HG02973 (cell line): ENCODE measurements at regions not wholly inside any gene's neighbourhood (a gene's known extent, or its start where the extent isn't known, plus 50 kb on each side); places are given as distances from the start of the nearest gene placed in this dataset.
"Not testable (repeated sequence)": the region's sequence is repeated elsewhere in the genome, so short reads cannot be mapped to it uniquely, and the experiment has no call there.

Experiments
- ATAC-seq: cut with Tn5 transposase; IDR thresholded peaks from one replicate; pipeline ENCODE4 v1.9.1; 2021; ENCODE audit warnings: moderate library complexity; ENCODE audit not compliant: unreplicated experiment

- no peak for ATAC-seq
Measured at GRCh38 chr2:210730672-210731071, 174.3 kb downstream of the CPS1 start.

DNA sequence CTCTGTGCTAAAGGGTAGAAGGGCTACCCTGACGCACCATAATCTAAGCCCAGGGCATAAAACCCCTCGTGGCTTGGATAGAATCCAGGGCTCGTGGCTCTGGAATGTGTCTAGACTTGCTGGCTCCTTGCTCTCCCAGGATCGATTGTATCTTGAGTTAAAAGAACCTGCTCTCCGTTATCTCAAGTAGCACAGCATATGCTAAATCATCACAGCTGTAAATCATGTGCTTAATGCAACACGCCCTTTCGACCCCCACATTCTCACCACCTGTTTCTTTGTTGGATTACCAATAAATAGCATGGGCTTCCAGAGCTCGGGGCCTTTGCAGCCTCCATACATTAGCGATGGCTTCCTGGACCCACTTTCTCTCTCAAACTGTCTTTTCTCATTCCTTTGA, 190.4 kb downstream of the CPS1 start:
- ATAC-seq = not testable (repeated sequence)

DNA sequence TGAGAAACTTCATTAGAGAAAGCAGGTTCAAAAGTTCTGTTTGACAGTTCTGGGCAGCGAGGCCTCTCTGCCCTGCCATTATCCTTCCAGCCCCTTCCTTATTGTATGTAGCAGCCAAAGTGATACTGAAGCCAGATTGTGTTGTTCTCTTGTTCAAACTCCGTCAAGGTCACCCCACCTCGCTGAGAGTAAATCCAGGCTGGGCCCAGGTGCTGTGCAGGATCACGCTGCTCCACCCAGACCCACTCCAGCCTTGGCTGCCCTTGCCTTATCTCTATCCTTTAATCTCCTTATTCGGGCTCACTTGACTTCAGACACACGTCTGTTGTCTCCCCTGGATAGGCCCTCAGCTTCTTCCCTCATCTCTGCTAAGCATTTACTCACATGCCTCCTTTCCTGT, 196.1 kb downstream of the CPS1 start:
- no peak for ATAC-seq

DNA sequence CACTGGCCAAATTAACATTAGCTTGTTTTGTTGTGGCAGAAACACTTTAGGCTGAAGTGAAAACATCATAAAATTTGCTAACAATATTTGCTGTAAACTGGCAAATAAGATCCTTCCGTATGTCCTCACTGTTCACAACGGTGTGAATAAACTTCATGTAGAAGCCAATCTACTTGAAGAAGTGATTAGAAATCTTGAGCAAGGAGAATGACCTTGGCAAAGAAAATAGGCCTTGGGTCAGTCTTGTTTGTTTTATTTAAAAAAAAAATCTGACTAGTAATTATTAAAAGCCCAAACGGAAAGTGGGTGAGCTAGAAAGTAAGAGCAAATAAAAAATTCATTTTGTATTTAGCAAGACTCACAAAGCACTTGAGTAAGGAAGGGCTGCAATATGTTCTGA, 197.0 kb downstream of the CPS1 start:
- ATAC-seq = no peak

DNA sequence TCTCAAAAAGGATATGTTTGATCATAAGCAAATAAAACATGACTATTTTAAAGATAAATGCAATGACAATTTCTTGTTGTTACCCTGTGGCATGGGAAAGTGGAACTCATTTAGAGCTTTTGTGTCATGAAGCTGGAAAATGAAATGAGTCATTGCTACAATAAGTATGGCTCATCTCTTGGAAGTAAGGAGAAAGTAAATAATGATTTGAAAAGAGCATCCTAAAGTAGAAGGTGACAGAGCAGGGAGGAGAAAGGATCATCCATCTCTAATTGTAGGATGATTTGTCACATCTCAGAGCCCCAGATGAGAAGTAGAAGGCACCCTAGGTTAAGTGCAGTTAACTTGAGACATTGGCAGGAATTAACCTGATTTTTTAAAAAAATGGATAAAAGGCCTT, 200.5 kb downstream of the CPS1 start:
- ATAC-seq = no peak

GRCh38 chr2:210762604-210763588, 206.5 kb downstream of the CPS1 start:
- ATAC-seq = no peak

DNA sequence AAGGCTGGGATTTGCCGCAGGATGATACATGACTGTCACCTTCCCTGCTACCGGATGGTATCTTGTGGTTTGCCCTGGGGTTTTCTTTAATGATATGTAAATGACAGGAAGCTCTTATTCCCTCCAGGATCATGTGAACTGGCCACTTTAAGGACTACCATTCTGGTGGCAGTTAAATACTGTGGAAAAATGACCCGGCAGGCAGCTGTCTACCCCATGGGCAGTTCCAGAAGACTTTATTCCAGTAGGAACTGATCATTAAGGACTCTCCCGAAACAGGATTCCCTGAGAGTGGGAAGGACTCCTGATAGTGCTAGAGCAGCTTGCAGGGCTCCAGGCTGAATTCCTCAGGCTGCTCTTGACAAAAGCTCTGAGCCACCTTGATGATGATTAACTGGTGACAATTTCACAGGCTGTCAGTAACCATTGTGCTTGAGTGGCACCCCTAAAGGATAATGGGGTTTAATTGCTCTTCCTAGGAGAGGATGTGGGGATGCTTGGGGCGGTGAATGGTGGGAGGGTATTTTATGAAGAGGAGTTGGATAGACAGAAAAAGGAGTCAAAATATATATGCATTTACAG, 212.0 kb downstream of the CPS1 start:
- ATAC-seq = no peak

GRCh38 chr2:210776756-210777155, 220.4 kb downstream of the CPS1 start:
- no peak for ATAC-seq

- ATAC-seq = no peak
Measured at GRCh38 chr2:210782222-210782621, 225.8 kb downstream of the CPS1 start.

GRCh38 chr2:210787831-210788230, 231.4 kb downstream of the CPS1 start:
- ATAC-seq = not testable (repeated sequence)

DNA sequence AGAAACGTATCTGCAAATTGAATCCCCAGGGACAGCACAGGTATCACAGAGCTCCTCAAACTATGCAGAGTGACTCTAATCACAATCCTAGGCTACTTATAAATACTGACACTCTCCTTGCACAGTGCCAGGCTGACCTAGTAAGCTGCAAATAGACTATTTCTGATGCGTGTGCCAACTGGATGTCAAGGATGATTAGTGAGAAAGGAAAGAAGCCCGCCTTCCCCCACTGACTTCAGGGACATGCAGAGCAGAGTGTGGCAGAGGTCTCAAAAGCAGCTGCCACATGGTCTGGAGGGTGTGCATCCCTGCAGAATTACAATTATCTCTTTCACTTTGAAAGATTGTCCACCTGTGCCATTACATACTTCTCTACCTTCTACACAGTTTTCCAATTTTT, 235.6 kb downstream of the CPS1 start:
- ATAC-seq = no peak

DNA sequence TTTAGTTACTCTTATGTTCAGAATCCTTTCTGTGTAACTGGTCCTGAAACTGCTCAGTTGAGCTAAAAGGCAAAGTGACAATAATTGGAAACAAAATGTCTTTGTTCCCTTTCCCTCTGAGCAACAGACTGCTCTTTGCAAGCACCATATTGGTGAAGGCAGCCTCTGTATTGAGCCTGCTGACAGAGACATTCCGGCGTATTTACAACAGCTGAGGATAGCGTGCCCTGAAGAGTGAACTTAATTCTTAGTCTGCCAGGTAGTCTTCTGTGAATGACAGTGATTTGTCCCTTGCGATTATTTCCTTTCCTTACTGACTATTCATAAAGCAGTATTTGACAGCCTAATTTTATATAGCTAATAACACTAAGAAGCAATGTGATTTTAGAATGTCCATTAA, 239.1 kb downstream of the CPS1 start:
- no peak for ATAC-seq

GRCh38 chr2:210798180-210798579, 241.8 kb downstream of the CPS1 start:
- ATAC-seq = no peak

- ATAC-seq = no peak
Measured at GRCh38 chr2:210814251-210815025, 258.0 kb downstream of the CPS1 start.

DNA sequence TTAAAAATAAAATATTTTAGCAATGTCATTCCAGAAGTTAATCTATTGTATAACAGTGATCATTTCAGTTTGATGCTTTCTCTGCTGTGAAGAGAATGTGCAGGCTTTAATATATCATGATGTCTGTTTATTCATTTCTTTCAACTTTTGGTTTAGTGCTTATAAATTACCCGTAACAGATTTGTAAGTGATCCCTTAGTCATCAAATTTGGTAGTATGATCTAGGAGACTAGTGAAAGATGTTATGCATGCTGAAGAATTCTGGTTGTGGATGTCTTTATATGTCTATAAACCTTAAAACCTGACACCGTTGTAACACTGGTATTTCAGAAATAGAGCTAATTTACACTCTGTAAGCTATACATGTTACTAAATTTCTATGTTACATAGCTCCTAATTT, 260.4 kb downstream of the CPS1 start:
- ATAC-seq = no peak

GRCh38 chr2:210818473-210818872, 262.1 kb downstream of the CPS1 start:
- ATAC-seq = no peak

GRCh38 chr2:210833403-210833802, 277.0 kb downstream of the CPS1 start:
- ATAC-seq = no peak

DNA sequence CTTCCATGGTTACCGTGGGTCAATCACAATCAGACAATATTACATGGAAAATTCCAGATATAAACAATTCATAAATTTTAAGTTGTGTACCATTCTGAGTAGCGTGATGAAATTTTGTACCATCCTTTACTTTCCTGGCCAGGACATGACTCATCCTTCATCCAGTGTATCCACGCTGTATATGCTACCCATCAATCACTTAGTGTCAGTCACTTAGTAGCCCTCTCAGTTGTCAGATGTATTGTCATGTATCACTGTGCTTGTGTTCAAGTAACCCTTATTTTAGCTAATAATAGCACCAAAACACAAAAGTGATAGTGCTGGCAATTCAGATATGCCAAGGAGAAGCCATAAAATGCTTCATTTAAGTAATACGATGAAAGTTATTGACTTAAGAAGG, 282.6 kb downstream of the CPS1 start:
- no peak for ATAC-seq

DNA sequence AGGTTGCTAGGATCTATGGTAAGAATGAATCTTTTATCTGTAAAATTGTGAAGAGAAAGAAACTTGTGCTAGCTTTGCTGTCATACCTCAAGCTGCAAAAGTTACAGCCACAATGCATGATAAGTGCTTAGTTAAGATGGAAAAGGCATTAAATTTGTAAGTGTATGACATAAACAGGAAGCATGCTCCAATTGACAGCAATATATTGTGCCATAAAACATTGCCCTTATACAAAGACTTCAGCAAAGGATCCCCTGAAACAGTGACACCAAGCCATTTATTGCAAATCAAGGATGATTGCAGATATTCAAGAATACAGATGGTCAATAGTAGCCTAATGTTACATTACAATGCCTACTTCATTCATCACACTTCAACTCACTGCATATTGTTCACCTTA, 283.1 kb downstream of the CPS1 start:
- no peak for ATAC-seq

DNA sequence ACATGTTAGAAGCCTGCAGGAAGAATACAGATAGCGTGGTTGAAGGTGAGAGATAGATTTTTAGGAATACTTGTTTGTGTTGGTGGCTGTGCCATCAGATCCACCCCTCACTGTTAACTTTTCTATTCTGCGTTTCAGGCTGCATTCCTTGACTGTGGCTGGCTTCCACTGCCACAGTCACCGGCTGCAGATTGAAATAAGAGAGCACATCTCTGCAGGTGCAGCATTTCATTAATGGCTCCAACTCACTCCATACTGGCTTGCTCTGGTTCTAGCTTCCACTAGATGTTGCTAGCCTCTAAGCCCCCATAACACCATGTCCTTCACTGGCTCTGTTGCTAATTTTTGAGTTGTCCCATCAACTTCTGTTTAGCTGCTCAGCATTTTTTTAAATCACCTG, 286.5 kb downstream of the CPS1 start:
- ATAC-seq = no peak

DNA sequence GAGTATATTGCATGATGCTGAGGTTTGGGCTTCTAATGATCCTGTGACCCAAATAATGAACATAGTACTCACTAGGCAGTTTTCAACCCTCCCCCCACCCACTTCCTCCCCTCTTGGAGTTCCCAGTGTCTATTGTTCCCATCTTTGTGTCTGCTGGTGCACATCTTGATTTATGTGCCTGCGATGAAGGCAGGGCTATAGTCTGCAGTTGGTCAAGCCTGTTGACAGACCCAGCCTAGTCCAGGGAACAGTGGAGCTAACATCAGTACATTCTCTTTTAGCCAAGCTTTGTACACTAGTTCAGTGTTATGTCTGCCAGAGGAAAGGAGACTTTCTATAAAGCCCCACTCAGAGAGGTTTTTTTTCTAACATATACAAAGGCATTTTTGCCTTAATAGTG, 287.6 kb downstream of the CPS1 start:
- ATAC-seq = no peak

- no peak for ATAC-seq
Measured at GRCh38 chr2:210859314-210859713, 302.9 kb downstream of the CPS1 start.
